Stimulated activated CD4-positive, alpha-beta T cell treated with anti-CD3 and anti-CD28 coated beads, Interleukin-2, amount 100 ng/mL, for 48 hours (primary cell): ENCODE measurements at regions not wholly inside any gene's neighbourhood (a gene's known extent, or its start where the extent isn't known, plus 50 kb on each side); places are given as distances from the start of the nearest gene placed in this dataset.
"Not testable (repeated sequence)": the region's sequence is repeated elsewhere in the genome, so short reads cannot be mapped to it uniquely, and the experiment has no call there.

Experiments
- DNase-seq, 2 donors: peaks; one replicate each; pipeline ENCODE4 v3.0.0-alpha.2; 2020

DNA sequence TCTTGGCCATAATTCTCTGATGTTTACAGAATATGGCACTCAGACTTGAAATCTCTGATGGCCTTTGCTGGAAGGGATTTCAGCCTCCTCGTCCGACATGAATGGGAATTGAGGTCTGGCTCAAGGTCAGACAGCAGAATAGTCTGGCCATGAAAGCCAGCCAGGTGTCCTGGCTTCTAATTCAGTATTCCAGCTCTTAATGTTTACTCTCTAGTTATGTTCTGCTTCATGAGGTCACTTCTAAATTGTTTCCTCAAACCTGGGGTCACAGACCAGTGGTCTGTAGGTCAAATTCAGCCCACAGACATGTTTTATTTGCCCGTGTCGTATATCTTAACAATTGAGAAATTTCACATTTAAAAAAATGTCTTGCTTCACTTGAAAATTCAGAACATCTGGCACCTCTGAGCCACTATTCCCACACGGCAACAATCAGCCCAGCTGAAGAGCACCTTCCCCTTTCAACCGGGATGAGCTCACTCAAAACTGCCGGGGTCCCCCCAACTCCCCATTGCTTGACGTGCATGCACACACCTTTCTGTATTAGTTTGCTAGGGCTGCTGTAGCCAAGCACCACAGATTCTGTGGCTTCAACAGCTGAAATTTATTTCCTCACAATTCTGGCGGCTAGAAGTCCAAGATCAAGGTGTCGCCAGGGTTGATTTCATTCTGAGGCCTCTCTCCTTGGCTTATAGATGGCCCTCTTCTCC, 243.5 kb downstream of the ENC1 start:
- DNase-seq, result no peak

DNA sequence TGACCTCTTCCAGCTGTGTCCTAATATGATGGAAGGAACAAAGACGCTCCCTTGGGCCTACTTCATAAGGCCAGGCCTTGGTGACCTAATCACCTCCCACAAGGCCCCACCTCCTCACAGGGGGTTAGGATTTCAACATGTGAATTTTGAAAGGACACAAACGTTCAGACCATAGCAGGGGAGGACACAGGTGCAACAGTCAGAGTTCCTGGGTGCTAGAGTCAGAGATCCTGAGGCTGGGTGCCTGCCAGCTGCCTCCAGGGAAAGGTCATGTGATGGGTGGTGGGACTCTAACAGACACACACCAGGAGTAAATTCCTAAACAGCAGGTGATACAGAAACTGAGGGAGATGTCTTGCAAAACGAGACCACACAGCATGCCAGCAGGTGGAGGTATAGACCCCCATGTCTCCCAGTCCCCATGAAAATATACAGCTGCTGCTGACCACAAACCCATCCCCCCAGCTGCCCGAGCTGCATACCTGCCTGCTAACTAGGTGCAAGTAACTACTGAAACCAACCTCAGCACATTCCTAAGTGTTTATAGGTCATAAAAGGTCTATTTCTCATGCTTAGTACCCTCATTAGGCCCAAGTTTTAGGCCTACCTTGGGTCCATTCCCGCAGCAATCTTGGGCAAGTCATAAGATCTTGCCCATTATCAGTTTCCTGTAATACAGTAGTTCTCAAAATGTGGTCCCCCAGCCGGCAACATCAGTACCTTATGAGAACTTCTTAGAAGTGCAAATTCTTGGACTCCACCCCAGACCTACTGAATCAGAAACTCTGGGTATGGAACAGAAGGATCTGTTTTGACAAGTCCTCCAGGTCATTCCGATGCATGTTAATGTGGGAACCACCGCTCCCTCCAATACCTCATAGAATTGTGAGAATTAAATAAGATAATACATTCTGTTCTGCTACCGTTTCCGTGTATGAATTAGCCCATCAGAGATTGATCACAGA, 245.3 kb downstream of the ENC1 start:
- no peak for DNase-seq

DNA sequence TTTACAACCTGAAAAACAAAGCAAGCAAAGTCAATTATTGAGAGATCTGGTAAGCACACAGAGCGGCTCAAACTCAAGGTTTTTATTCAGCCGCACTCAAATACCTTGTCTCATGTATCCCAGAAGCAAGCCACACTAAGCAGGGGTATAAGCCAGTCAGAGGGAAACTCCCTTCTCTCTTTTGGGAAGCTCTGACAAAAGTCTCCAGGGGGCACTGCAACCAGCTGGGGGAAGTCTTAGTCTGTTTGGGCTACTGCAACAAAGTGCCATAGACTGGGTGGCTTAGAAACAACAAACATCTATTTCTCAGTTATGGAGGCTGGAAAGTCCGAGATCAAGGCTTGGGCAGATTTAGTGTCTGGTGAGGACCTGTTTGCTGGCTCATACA, 246.0 kb downstream of the ENC1 start:
- DNase-seq, result no peak

DNA sequence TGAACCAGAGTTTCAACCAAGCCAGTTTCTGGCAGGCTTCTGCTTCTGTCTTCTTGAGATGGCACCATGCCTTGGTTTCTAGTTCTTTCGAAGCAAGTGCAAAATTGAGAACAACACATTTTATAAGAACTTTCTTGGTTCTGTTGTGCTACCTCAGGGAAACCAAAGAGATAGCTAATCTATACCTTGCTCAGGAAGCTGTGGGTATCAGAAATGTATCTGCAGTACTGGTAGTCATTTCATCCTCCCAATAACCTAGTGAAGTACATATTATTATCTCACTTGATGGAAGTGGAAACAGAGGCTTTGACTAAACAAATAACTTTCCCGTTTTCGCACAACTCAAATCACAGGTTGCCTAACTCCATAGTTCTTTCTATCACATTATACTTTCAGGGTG, 246.6 kb downstream of the ENC1 start:
- no peak for DNase-seq

DNA sequence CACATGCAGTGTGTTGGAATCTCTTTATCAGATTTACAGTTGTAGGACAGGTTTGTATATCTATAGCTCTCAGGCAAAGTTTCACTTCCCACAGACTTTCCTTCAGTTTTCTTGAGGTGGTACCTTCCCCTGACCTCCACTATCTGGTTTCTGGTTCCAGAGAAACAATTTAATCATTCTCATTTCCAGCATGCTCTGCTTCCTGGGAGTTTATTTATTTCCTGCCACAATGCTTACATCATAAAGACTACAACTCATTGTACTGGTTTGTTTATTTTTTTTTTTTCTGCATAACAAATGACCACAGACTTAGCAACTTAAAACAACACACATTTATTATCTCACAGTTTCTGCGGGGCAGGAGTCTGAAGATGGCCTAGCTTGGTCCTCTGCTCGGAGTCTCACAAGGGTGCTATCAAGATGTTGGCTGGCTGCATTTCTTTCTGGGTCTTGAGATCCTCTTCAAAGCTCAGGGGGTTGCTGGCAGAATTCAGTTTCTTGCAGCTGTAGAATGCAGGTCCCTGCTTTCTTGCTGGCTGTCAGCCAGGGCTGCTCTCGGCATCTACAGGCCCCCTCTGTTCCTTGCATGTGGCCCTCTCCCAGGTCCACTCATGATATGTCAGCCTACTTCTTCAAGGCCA, 247.7 kb downstream of the ENC1 start:
- DNase-seq, result no peak

DNA sequence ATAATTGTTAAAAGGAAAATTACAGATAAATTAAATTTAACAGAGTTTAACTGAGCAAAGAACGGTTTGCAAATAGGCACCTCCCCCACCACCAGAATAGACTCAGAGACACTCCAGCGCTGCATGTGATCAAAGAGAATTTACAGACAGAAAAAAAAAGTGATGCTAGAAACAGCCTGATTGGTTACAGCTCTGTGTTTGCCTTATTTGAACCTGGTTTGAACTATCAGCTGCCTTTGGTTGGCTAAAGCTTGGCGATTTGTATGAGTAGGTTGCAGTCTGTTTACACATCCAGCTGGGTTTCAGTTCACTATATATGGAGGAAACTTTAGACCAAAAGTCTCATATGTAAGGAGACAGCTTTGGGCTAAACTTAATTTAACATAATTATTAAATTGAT, 249.1 kb downstream of the ENC1 start:
- DNase-seq, result no peak

DNA sequence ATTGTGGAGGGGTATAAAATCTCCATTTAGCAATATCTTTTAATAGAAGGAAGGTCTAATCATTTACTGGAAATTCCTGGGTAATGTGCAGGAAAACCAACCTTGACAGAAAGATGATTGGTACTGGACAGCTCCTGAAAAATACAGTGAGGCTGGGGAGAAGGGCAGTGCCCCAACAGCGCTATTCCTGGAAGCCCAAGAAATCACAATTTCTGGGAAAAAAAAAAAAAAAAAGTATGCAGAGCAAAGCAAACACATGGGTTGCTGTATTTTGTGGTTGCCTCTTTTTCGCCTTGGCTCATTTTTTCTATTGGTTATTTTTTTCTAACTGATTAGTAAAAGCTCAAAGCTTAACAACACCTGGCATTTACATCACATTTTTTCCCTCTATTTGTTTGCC, 249.7 kb downstream of the ENC1 start:
- no peak for DNase-seq

DNA sequence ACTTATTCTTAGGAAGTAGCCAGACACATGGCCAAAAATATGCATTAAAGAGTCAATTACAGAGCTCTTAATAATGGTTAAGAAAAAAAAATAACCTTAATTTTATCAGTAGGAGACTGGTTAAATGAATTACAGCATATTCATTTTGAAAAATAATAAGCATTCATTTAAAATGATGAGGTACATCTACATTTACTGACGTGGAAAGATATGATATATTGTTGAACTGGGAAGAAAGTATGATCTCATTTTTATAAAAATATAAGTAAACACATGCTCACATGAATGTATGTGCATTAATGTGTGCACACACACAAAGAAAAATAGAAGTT, 250.3 kb downstream of the ENC1 start:
- DNase-seq, result no peak

DNA sequence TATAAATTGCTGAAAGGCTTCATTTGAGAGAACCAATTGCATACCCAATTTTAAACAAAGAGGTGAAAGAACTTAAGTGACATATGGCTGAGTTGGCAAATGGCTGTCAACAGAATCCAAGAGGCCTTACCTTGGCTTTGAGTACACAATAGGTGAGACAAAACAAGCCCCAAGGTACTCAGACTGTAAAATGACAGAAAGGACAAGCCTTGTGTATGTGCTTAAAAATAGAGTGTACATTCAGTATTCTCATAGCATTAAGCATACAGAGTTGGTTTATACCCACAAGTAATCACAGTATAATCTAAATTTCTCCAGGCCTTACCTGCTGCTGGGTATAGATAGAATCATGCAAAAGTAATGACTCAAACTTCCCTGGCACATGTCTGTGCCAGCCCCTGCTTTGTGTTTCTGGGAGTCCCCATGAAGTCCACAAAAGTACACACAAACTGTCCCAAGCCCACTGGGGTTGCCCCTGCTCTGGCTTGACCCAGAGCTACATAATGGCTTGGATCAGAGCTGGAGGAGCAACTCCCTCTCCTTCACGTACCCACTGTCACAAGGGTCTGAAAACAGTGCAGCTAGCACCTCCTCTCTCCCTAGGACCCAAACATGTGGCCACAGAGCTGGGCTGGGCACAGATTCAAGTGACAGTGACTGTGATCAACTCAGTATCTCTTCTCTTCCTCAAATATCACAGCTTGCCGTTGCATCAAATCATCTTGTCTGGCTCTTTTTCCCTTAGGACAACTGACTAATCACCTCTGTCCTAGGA, 250.8 kb downstream of the ENC1 start:
- DNase-seq, result no peak

DNA sequence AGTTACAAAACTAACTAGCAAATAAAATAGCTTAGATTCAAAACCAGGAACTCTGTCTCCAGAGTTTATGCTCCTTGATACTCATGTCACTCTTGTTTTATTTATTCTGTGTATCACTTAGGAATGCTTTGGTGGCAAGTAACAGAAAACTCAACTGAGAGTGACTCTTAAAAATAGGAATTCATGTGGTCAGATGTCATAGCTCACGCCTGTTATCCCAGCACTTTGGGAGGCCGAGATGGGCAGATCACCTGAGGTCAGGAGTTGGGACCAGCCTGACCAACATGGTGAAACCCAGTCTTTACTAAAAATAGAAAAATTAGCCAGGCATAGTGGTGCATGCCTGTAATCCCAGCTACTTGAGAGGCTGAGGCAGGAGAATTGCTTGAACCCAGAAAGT, 252.1 kb downstream of the ENC1 start:
- DNase-seq, result not testable (repeated sequence)

DNA sequence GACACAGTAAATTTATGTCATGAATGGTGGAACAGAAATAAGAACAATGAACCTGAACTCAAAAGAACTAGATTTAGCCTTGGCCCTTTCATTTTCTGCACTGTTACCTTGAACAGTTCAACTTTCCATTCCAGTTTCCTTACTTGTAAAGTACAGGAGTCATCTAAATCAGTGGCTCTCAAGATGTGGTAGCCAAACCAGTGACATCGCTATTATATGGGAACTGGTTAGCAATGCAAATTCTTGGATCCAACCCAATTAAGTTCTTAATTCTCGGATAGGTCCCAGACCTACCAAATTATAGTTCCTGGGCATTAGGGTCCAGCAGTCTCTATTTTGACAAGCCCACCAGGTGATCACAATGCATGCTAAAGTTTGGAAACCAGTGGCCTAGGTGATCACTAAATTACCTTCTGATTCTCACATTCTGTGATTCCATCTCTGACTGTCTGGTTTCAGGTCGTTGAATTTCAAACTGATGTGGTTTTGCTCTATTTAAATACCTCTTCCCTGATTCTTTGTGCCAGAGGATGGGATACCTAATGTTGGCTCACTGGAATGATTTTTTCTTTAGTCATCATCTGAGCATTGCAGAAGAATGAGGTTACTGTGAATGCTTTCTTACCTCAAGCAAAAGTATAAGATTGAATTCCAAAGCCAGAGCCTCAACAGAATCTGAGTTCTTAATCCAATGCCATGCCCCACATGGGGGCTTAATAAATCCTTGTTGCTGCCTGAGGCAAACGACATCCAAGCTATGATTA, 253.8 kb downstream of the ENC1 start:
- DNase-seq, result no peak

DNA sequence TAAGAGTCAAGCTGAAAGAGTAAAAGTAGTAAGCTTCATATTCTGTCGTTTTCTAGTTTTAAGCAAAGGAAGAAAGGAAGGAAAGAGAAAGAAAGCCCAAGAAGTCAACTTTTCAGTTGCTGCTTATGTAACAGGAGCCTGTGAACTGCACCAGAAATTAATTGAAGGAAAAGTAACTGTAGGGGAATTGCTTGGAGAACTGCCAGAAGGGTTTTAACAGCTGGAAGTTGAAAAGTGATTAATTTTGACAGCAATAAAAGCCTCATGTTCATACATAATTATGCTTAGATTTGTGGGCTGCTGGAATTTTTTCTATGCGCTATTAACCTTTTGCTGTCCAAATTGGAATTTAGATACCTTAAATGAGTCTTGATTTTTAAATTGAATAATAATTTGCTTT, 255.7 kb downstream of the ENC1 start:
- DNase-seq, result no peak

DNA sequence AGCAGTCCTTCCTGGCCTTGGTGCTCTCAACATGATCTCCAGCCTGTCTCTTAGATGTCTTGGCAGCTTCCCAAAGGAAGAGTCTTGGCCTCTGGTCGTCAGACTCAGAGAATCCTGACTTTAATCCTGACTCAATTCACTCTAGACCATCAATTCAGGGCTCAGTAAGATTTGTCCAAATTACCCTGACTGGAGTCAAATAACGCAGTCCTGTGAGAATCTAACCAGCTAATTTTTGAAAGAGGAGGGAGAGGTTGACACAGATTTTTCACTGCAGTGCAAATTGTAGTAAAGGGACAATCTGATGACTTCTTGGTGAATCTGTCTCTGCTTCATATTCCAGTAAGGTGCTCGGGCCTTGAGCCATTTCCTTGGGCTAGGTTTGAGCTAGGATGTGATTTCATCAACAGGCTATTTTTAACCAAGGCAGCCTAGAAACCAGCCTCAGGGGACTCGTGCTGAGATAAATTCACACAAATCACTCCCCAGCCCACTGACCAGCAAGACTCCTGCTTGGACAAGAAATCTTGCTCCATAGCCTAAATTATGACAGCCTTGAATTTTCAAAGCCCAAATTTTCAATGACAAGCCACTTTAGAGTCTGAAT, 257.4 kb downstream of the ENC1 start:
- DNase-seq, result no peak

DNA sequence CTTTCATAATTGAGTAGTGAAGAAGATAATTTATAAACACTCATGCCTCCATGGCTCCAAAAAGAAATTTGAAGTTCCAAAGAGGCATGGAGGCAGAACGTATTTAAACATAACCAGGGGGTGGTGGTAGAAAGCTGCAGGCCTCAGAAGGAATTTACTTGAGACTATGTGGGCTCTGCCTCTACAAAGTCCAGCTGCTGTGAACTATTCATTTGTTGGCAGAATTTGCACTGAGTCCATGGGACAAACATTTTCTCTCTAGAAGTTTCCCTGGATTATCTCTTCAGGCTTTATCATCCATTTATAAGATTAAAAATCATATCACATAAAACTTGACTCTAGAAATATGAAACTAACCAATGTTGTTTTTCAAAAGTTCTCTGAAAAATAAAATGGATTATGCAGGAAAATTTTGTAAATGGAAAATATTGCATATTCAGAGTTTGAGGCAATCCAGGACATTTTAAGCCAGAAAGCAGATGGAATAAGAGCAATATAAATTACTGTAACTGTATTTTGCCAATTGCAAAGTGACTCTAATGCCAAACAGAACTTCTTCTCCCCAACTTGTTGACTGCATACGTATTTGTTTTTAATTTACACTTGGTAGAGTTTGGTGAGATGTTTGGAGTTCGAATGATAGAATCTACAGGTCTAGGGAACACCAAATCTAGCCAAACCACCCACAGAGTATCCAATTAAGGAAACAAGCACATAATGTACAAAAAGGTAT, 258.2 kb downstream of the ENC1 start:
- no peak for DNase-seq

DNA sequence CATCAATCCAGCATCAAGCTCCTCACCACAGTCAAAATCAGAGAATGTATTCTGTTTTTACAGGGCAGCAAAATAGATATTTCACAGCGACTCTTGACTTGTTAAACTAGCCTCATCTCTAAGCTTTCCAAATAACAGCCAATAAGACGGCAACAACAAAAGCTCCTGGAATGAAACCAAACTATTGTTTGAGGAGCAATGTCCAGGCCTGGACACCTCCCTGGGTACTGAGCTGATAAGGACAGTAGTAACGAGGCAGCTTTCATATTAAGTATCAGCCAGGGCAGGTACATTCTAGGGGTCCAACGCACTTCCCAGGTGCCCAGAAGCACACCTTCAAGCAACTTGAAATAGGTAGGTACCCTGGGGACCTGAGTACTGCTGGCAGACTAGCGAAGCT, 260.3 kb downstream of the ENC1 start:
- DNase-seq, result no peak

DNA sequence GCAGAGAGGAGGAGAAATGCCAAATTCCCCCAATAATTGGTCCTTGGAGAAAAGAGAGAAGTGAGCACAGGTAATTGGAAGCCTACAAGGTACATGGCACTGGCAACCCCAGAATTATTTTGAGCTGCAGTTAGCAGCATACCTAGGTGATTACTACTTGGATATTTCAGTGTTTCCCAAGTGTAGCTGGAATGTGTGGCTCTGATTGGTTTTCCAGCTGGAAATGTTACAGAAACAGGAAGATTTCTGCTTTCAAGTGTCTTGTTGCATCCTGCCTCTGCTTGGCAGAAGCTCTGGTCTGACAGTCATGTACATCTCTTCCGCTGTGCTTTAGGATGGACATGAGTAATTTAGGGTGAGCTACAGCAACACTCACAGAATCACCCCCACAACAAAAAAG, 262.1 kb downstream of the ENC1 start:
- DNase-seq, result no peak

DNA sequence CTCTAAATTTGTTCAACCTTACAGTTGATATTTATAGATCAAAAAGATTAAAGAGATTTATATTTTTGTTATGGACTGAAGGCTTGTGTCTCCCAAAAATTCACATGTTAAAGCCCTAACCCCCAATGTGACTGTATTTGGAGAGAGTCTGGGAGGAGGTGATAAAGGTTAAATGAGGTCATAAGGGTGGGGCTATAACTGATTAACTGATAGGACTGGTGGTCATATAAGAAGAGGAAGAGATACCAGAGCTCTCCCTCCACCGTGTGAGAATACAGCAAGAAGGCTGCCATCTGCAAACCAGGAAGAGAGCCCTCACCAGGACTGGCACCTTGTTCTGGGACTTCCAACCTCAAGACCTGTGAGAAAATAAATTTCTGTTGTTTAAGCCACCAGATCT, 264.3 kb downstream of the ENC1 start:
- no peak for DNase-seq

DNA sequence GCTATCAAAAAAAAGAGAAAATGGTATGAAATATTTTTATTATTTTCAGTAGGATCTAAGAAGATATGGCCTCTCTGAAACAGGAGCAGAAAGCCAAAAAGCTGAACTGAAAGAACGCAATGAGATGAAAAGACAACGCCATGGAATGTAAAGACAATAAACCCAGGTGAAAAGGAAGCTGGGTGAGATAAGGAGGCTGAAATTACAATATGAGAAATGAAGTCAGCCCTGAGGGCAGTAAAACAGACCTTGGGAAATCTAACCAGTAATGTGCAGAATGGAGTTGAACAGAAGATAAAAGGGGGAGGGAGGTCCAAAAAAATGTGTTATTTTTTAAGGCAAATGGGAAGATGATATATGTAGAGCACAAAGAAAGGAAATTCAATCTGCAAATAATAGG, 265.3 kb downstream of the ENC1 start:
- no peak for DNase-seq

DNA sequence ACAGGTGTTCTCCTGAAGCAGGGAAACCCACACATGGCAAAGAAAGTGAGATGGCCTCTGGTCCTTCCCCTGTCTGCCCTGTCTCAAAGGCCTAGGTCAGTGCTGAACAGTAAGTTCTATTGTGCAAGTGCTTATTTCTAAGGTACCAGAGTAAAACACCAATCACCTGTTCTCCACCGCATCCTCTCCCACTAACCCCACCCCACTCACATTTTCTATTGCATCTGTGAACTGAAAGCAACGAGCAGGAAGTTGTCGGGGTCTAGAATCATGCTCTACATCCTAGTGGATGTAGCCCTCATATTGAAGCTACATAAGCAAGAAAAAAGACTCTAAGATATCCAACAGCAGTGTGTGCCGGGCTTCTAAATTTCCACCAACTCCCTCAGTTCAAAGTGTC, 265.9 kb downstream of the ENC1 start:
- no peak for DNase-seq

DNA sequence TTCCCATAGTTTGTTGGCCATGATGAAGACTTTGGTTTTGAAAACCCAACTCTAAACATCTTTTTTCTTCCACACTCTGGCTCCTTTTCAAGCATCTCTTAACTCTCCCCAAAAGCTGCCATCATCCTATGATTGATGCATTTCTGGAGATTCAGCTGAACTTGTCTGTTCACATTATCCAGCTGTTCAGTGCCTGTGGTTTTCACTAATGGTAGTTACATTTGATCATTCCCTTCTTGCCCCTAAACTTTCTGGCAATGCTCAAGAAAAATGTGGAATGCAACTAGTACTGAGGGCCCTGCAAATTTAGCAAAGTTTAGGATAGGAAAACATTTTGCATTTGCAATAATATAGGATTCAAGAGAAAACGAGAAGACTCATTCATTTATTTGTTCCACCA, 267.5 kb downstream of the ENC1 start:
- DNase-seq, result no peak

DNA sequence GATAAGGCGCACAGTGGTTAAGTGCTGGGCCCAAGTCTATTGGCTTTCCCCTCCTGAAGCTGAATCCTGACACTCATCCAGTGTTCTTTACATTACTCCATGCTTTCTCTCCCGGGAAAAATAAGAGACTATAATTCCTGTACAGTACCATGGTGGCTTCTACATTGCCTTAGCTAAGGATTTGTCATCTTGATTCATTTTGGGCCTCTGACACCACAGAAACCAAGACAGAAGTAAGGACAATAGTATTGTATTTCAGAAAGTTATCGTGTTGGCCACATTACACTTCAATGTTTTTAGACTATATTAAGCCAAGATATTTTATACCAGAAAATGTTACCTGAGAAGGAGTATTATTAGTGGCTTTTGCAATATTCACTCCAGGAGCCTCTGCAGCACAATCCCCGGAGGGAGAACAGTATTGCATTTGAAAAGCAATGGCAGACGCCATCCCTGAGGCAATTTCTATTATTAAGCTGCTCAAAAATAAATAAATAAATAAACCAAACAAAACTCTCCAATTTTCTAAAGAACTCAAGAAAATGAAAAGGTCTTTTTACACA, 267.9 kb downstream of the ENC1 start:
- no peak for DNase-seq
